ENCODE measurements at regions not wholly inside any gene's neighbourhood (a gene's known extent, or its start where the extent isn't known, plus 50 kb on each side); places are given as distances from the start of the nearest gene placed in this dataset.

GRCh38 chr2:55995211-55995610 is 71.6 kb upstream of the EFEMP1 start:
- no peak overlapping the region for H3K27ac ChIP-seq (ENCODE audit: low read length in 2 of 2)
- no peak for ATAC-seq (ENCODE audit: low read depth)
- no peaks in the 10 kb centered on the region for H3K9me3 ChIP-seq (ENCODE audit: control extremely low read depth in 1 of 3, control insufficient read depth in 2 of 3, insufficient read depth in 1 of 3, low read length in 2 of 3)
- H3K79me2 ChIP-seq (ENCODE audit: control insufficient read depth, insufficient read depth, low read length) = no peaks in the 10 kb centered on the region
- WGBS (ENCODE audit: insufficient coverage) = no CpG with 5 or more reads among the region's 1 CpG
- ChIA-PET POLR2A (no interaction called here), CTCF (no interaction called here)
- no peaks in the 10 kb centered on the region for H3K4me1 ChIP-seq (ENCODE audit: control insufficient read depth in 2 of 2, insufficient read depth in 2 of 2, low read length in 2 of 2)
- TF ChIP-seq CTCF (IDR thresholded peaks at IDR 0.05) (no peak), EZH2 (IDR thresholded peaks at IDR 0.05; ENCODE audit: borderline replicate concordance, insufficient read depth, low read depth, low read length, poor library complexity, severe bottlenecking) (no peak)
- Mint-ChIP-seq H3K9me3 (ENCODE audit: insufficient read depth) (no peaks in the 10 kb centered on the region), H3K27me3 (peaks cover 28% of the 10 kb centered on the region), H3K4me1 (no peaks in the 10 kb centered on the region), H3K27ac (no peak overlapping the region), H3K4me3 (no peak overlapping the region)
- intact Hi-C loops (cut with micrococcal nuclease) = no loop called here
- DNase-seq = no peak
- no peaks in the 10 kb centered on the region for H3K36me3 ChIP-seq (replicated peaks in 1 of 2; ENCODE audit: control extremely low read depth in 1 of 2, control insufficient read depth in 1 of 2, extremely low read depth in 1 of 2, insufficient read depth in 2 of 2, low read length in 1 of 2)
- H3K4me2 ChIP-seq (replicated peaks; ENCODE audit: low read depth, low read length, poor library complexity, severe bottlenecking) = no peak overlapping the region
- no peak overlapping the region for H3K4me3 ChIP-seq (ENCODE audit: control extremely low read depth in 1 of 5, extremely low read depth in 1 of 5, insufficient read depth in 1 of 5, low read depth in 2 of 5, low read length in 4 of 5)
- H4K20me1 ChIP-seq (ENCODE audit: control insufficient read depth, insufficient read depth, low read length, poor library complexity, severe bottlenecking) = no peaks in the 10 kb centered on the region
- no peaks in the 10 kb centered on the region for H3K27me3 ChIP-seq (replicated peaks in 1 of 4; ENCODE audit: control extremely low read depth in 1 of 4, control insufficient read depth in 3 of 4, insufficient read depth in 4 of 4, low read length in 3 of 4)
- H3K9ac ChIP-seq (ENCODE audit: low read length) = no peak overlapping the region
- H2AFZ ChIP-seq (ENCODE audit: insufficient read depth, low read depth, low read length, poor library complexity, severe bottlenecking) = no peak overlapping the region

- H3K36me3 ChIP-seq (replicated peaks in 1 of 2; ENCODE audit: control extremely low read depth in 1 of 2, control insufficient read depth in 1 of 2, extremely low read depth in 1 of 2, insufficient read depth in 2 of 2, low read length in 1 of 2) = no peaks in the 10 kb centered on the region
- Mint-ChIP-seq H3K4me1 (no peaks in the 10 kb centered on the region), H3K9me3 (ENCODE audit: insufficient read depth) (no peaks in the 10 kb centered on the region), H3K27ac (no peak overlapping the region), H3K4me3 (no peak overlapping the region), H3K27me3 (peaks cover 28% of the 10 kb centered on the region)
- no peak for DNase-seq
- intact Hi-C loops (cut with micrococcal nuclease) = no loop called here
- H3K4me2 ChIP-seq (replicated peaks; ENCODE audit: low read depth, low read length, poor library complexity, severe bottlenecking) = no peak overlapping the region
- no peaks in the 10 kb centered on the region for H4K20me1 ChIP-seq (ENCODE audit: control insufficient read depth, insufficient read depth, low read length, poor library complexity, severe bottlenecking)
- H2AFZ ChIP-seq (ENCODE audit: insufficient read depth, low read depth, low read length, poor library complexity, severe bottlenecking) = no peak overlapping the region
- POLR2A ChIA-PET = no interaction called here
- H3K27me3 ChIP-seq (replicated peaks in 1 of 4; ENCODE audit: control extremely low read depth in 1 of 4, control insufficient read depth in 3 of 4, insufficient read depth in 4 of 4, low read length in 3 of 4) = no peaks in the 10 kb centered on the region
- no peak overlapping the region for H3K4me3 ChIP-seq (ENCODE audit: control extremely low read depth in 1 of 5, extremely low read depth in 1 of 5, insufficient read depth in 1 of 5, low read depth in 2 of 5, low read length in 4 of 5)
- no CpG with 5 or more reads among the region's 2 CpGs for WGBS (ENCODE audit: insufficient coverage)
- H3K9me3 ChIP-seq (ENCODE audit: control extremely low read depth in 1 of 3, control insufficient read depth in 2 of 3, insufficient read depth in 1 of 3, low read length in 2 of 3) = no peaks in the 10 kb centered on the region
- H3K4me1 ChIP-seq (ENCODE audit: control insufficient read depth in 2 of 2, insufficient read depth in 2 of 2, low read length in 2 of 2) = no peaks in the 10 kb centered on the region
- no peak overlapping the region for H3K27ac ChIP-seq (ENCODE audit: low read length in 2 of 2)
- TF ChIP-seq CTCF (IDR thresholded peaks at IDR 0.05) (no peak), EZH2 (IDR thresholded peaks at IDR 0.05; ENCODE audit: borderline replicate concordance, insufficient read depth, low read depth, low read length, poor library complexity, severe bottlenecking) (no peak)
- CTCF ChIA-PET = no interaction called here
- no peaks in the 10 kb centered on the region for H3K79me2 ChIP-seq (ENCODE audit: control insufficient read depth, insufficient read depth, low read length)
- no peak overlapping the region for H3K9ac ChIP-seq (ENCODE audit: low read length)
- no peak for ATAC-seq (ENCODE audit: low read depth)
Measured at GRCh38 chr2:55995902-55996301, 72.3 kb upstream of the EFEMP1 start.

Data from B cell (primary cell).